Activated naive CD8-positive, alpha-beta T cell treated with anti-CD3 and anti-CD28 coated beads, Interleukin-2, amount 10 ng/mL, durations not matched to agents 7 days and 5 days (primary cell): ENCODE measurements at regions not wholly inside any gene's neighbourhood (a gene's known extent, or its start where the extent isn't known, plus 50 kb on each side); places are given as distances from the start of the nearest gene placed in this dataset.

Experiments
- ATAC-seq: fragments of 150-1000 bp; cut with Tn5 transposase; one replicate; pipeline ENCODE4 v1.10.0; 2021; ENCODE audit warnings: low read depth, moderate library complexity
- POLR2A ChIA-PET: fragments of 350-600 bp; sonication (Branson Sonifier 250); formaldehyde crosslinking; loops from one replicate; lab custom pipeline; 2021; ENCODE audit warnings: antibody characterized with exemption; lab: Charles Lee
- DNase-seq: peaks from one replicate; pipeline ENCODE4 v3.0.0; 2021
- H3K27ac Mint-ChIP-seq: one replicate; pipeline ENCODE4 v1.8.0; 2022; ENCODE audit warnings: mild to moderate bottlenecking, mixed read lengths
- H3K27me3 Mint-ChIP-seq: one replicate; pipeline ENCODE4 v1.8.0; 2022; ENCODE audit warnings: mild to moderate bottlenecking, moderate library complexity, mixed read lengths
- H3K36me3 Mint-ChIP-seq: one replicate; pipeline ENCODE4 v1.8.0; 2021; ENCODE audit warnings: mild to moderate bottlenecking, mixed read lengths
- H3K4me1 Mint-ChIP-seq: one replicate; pipeline ENCODE4 v1.8.0; 2021; ENCODE audit warnings: mixed read lengths
- H3K4me3 Mint-ChIP-seq: one replicate; pipeline ENCODE4 v1.8.0; 2022; ENCODE audit warnings: mild to moderate bottlenecking, moderate library complexity, mixed read lengths
- H3K9me3 Mint-ChIP-seq: one replicate; pipeline ENCODE4 v1.8.0; 2021; ENCODE audit warnings: mixed read lengths

DNA sequence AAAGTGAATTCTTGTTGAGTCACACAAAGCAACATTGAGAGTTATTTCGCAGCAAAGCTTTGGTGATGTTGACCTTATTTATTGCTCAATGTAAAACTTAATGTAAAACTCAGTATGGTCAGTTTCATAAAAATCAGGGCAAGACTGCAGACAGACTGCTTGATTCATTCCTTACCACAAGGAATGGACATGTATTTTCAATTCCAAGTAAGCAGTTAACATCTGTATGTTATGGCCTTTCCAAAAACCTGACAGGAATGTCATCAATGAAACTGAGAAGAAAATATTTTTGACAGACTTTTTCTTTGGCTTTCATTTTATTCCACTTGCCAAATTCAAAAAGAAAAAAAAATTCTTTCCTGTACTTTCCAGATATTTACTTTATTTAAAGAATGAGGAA lies 488.3 kb downstream of the ANKRD50 start:
- no peaks in the 10 kb centered on the region for H3K36me3 Mint-ChIP-seq
- no peak overlapping the region for H3K4me3 Mint-ChIP-seq
- no peaks in the 10 kb centered on the region for H3K4me1 Mint-ChIP-seq
- peaks cover 1% of the 10 kb centered on the region for H3K9me3 Mint-ChIP-seq
- POLR2A ChIA-PET: no interaction called here
- no peak overlapping the region for H3K27ac Mint-ChIP-seq
- ATAC-seq: no peak
- no peaks in the 10 kb centered on the region for H3K27me3 Mint-ChIP-seq
- DNase-seq: no peak

DNA sequence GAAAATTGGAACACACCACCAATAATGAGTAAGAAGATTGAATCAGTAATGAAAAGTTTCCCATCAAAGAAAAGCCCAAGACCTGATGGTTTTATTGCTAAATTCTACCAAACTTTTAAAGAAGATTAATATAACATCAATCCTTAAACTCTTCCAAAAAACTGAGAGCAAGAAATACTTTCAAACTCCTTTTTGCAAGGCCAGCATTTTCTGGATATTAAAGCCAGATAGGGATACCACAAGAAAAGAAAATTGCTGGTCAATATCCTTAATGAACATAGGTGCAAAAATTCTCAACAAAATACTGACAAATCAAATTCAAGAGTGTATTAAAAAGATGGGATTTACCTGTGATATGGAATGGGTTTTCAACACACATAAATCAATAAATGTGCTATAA lies 484.6 kb downstream of the ANKRD50 start:
- no peak overlapping the region for H3K4me3 Mint-ChIP-seq
- no peaks in the 10 kb centered on the region for H3K36me3 Mint-ChIP-seq
- peaks cover 1% of the 10 kb centered on the region for H3K9me3 Mint-ChIP-seq
- H3K27me3 Mint-ChIP-seq: no peaks in the 10 kb centered on the region
- POLR2A ChIA-PET: no interaction called here
- DNase-seq (no peak), ATAC-seq (no peak)
- H3K27ac Mint-ChIP-seq: no peak overlapping the region
- no peaks in the 10 kb centered on the region for H3K4me1 Mint-ChIP-seq

DNA sequence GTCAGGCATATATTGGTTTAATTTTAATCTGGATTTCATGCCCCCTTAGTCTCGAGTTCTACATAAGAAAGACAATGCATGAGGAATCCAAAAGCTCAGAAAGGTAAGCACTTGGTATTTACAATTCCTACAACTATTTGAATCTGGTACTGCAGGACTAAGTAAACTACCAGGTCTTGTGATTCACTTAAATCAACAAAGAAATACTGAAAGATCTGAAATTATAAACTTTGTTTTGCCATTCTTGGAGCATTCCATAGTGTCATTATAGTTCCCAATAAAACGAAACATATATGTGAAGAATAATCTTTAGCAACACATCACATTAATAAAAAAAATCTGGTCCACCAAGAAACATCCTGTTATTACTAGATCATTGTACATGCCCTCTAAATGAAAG lies 482.3 kb downstream of the ANKRD50 start:
- POLR2A ChIA-PET: no interaction called here
- no peak overlapping the region for H3K4me3 Mint-ChIP-seq

DNA sequence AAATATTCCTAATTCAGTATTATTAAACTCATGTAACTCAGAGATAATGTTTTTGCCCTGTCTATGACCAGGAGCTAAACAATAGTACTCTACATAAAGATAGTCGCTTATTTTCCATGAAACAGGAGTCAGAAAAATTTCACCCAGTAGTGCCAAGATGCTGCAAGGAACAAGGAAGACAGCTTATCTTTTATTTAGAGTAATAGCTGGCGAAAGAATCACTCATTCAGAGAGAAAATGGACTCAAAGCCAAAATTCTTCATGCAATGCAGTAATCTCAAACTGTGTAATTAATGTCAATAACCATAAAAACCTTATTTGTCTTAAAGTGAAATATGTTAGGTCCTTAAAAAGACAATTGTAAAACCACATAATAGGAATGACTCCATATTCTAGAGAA lies 477.8 kb downstream of the ANKRD50 start:
- no peaks in the 10 kb centered on the region for H3K4me1 Mint-ChIP-seq
- no peak for DNase-seq
- no peak overlapping the region for H3K27ac Mint-ChIP-seq
- POLR2A ChIA-PET: no interaction called here
- no peaks in the 10 kb centered on the region for H3K27me3 Mint-ChIP-seq
- peaks cover 2% of the 10 kb centered on the region for H3K9me3 Mint-ChIP-seq
- H3K36me3 Mint-ChIP-seq: no peaks in the 10 kb centered on the region
- ATAC-seq: no peak
- H3K4me3 Mint-ChIP-seq: no peak overlapping the region

More for the DNA sequence above, 482.3 kb downstream of the ANKRD50 start:
- H3K4me1 Mint-ChIP-seq: no peaks in the 10 kb centered on the region
- no peaks in the 10 kb centered on the region for H3K36me3 Mint-ChIP-seq
- no peaks in the 10 kb centered on the region for H3K27me3 Mint-ChIP-seq
- DNase-seq (no peak), ATAC-seq (no peak)
- no peak overlapping the region for H3K27ac Mint-ChIP-seq
- H3K9me3 Mint-ChIP-seq: peaks cover 1% of the 10 kb centered on the region

DNA sequence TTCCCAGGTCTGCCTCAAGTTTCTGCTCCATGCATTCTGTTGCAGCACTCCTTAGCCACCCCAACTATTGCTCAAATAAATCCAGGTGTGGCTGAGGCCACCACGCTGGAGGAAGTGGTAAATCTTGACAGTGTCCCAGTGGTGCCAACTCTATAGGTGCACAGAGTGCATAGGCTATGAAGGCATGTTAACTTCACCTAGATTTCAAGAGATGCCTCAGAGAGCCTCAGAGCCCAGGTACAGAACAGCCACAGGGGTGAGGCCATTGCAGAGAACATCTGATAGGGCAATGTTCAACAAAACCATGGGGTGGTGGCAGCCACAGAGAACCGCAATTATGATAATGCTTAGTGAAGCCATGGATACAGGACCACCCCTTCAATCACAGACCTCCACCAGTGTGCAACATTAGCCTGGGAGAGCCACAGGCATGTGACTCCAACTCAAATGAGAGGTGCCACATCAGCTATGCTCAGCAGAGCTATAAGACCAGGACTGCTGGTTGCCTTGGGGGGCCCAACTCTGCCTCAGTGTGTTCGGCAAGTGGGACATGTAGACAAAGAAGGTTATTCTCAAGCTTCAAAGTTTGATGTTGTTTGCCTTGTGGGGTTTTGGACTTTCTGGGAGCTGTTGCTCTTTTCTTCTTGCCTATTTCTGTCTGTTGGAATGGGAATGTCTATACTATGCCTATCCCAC lies 468.7 kb downstream of the ANKRD50 start:
- POLR2A ChIA-PET: no interaction called here

DNA sequence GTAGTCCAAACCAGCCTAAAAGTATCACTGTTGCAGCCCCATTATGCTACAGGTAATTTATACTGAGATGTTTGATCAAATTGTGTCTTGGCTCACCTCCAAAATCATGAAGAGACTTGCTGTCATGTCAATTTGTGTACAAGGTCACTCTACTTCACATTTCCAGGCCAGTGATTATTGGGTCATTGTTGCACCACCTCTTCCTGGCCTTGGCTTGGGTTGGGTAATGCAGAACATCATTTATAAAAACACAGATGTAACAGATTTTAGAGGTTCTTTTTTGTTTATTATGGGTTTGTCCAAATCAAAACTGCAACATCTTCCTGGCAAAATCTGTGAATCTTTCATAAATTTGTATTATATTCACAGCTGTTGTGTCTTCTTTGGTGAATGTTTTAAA lies 459.5 kb downstream of the ANKRD50 start:
- no peaks in the 10 kb centered on the region for H3K9me3 Mint-ChIP-seq
- no peak overlapping the region for H3K4me3 Mint-ChIP-seq

More for the DNA sequence above, 468.7 kb downstream of the ANKRD50 start:
- no peak overlapping the region for H3K27ac Mint-ChIP-seq
- no peaks in the 10 kb centered on the region for H3K36me3 Mint-ChIP-seq
- no peak for ATAC-seq
- H3K27me3 Mint-ChIP-seq: no peaks in the 10 kb centered on the region
- H3K9me3 Mint-ChIP-seq: peaks cover 2% of the 10 kb centered on the region
- H3K4me1 Mint-ChIP-seq: no peaks in the 10 kb centered on the region
- DNase-seq: no peak
- no peak overlapping the region for H3K4me3 Mint-ChIP-seq

DNA sequence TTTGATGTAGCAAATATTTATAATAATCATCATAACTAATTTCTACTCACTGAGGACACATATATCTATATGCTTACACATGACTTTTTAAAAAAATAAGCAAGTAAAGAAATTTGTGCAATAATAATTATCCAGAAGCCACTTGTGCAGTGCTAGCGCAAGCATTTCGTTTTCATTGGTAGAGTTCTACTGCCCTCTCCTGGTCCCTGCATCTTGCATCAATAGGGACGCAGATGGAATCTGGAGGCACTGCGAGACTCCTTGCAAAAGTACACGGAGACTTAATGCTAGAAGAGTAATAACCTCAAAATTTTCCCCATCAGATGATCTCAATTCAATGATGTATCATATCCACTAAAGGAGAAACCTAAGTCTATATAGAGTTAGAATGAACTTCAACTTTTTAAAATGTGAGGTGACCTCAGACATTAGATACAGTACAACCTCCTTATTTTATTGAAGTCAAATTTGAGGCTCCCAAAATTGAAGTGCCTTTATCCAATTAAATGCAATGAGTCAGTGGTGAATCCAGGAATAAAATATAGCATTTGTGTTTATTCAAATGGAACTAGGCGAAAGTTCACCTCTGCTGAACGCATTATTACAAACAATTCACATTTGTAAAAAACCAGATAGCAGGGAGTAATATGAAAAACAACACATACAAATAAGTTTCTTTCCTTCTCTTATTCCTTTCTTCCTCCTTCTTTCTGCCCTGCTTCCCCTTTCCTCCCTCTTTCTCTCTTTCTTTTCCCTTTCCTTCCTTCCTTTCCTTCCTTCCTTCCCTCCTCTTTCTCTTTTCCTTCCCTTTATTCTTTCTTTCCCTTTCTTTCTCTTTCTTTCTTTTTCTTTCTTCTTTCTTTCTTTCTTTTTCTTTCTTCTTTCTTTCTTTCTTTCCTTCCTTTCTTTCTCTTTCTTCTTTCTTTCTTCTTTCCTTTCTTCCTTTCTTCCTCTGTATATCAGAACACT lies 450.0 kb downstream of the ANKRD50 start:
- peak; percentile 72 for ATAC-seq
- H3K27me3 Mint-ChIP-seq: peaks cover 13% of the 10 kb centered on the region
- POLR2A ChIA-PET: no interaction called here
- no peaks in the 10 kb centered on the region for H3K9me3 Mint-ChIP-seq
- DNase-seq: no peak
- H3K4me3 Mint-ChIP-seq: no peak overlapping the region
- no peaks in the 10 kb centered on the region for H3K4me1 Mint-ChIP-seq
- no peak overlapping the region for H3K27ac Mint-ChIP-seq
- no peaks in the 10 kb centered on the region for H3K36me3 Mint-ChIP-seq

More for the DNA sequence above, 459.5 kb downstream of the ANKRD50 start:
- H3K36me3 Mint-ChIP-seq: no peaks in the 10 kb centered on the region
- H3K27me3 Mint-ChIP-seq: peaks cover 17% of the 10 kb centered on the region
- no peak overlapping the region for H3K27ac Mint-ChIP-seq
- DNase-seq (no peak), ATAC-seq (no peak)
- H3K4me1 Mint-ChIP-seq: no peaks in the 10 kb centered on the region
- POLR2A ChIA-PET: interaction anchor here (0.6 kb wide), 1 partner anchor 1157 kb away, joined by 3 read pairs; no protein-coding TSS in a partner anchor

DNA sequence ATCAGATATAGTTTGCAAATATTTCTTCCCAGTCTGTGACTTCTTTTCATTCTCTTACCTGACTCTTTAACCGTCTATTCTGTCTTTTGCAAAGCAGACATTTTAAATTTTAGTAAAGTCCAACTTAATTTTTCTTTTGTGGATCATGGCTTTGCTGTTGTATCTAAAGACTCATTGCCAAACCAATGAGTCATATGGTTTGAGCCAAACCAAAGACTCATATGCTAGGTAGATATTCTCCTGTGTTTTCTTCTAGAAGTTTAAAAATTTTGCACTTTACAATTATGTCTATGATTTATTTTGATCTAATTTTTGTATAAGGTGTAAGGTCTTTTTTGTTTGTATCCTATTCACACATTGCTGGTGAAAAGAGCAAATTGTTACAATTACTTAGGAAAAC lies 446.8 kb downstream of the ANKRD50 start:
- DNase-seq: no peak
- Mint-ChIP-seq H3K27me3 (peaks cover 4% of the 10 kb centered on the region), H3K4me3 (no peak overlapping the region), H3K4me1 (no peaks in the 10 kb centered on the region), H3K27ac (no peak overlapping the region), H3K9me3 (no peaks in the 10 kb centered on the region), H3K36me3 (no peaks in the 10 kb centered on the region)
- POLR2A ChIA-PET: no interaction called here
- no peak for ATAC-seq

DNA sequence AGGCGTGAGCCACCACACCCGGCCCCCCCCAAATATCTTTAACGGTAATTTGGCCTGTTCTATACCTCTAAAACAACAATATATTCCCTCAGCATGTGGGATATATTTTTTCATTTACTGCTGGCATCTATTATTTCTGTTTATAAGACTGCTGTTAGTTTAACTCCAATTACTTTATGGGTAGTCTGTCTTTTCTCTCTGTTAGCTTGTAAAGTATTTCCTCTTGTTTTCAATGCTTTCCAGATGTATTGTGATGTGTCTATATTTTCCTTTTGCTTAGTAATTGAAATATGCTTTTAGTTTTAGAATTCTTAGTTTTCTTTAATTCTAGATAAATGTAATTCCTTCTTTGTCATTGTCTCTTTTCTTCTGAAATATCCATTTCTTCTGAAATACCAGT lies 445.8 kb downstream of the ANKRD50 start:
- H3K4me1 Mint-ChIP-seq: no peaks in the 10 kb centered on the region
- peaks cover 2% of the 10 kb centered on the region for H3K9me3 Mint-ChIP-seq
- no peak overlapping the region for H3K4me3 Mint-ChIP-seq
- ATAC-seq (no peak), DNase-seq (no peak)
- H3K27ac Mint-ChIP-seq: no peak overlapping the region
- H3K36me3 Mint-ChIP-seq: no peaks in the 10 kb centered on the region
- POLR2A ChIA-PET: no interaction called here
- H3K27me3 Mint-ChIP-seq: peaks cover 4% of the 10 kb centered on the region

DNA sequence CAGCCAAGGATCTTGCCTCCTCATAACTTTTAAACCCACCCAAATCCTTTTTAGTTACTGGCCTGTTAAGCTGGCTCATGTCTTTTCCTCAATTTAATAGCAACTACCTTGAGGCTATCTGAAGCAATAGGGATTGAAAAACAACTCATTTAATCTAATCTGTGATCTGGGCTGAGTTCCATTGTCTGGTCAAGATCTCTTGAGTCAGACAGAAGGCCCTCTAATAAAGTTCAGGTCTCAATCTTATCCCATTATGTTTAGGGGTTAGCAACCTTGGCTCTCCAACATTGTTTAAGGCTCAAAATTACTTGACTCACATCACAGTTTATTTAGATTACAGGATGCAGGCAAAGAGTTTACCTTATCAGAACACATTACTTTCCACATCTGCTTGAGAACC lies 436.1 kb downstream of the ANKRD50 start:
- Mint-ChIP-seq H3K27ac (no peak overlapping the region), H3K4me1 (no peaks in the 10 kb centered on the region), H3K27me3 (no peaks in the 10 kb centered on the region), H3K36me3 (no peaks in the 10 kb centered on the region), H3K9me3 (no peaks in the 10 kb centered on the region), H3K4me3 (no peak overlapping the region)
- ATAC-seq: no peak
- POLR2A ChIA-PET: no interaction called here
- DNase-seq: no peak

DNA sequence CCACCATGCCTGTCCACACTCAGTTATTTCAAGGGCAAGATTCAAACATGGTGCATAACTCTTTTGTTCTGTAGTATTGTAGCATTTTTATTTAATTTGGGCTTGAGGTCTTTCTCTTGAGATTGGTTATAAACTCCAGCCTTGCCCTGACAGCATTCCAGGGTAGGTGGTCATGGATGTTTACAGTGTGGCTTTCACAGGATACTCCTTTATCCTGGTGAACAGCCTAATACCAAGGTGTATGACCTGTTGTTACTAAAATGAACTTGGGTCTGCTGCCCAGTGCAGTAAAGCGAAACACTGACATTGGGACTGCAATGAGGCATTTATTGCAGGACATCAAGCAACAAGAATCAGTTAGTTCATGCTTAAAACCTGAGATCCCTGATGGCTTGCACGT lies 434.8 kb downstream of the ANKRD50 start:
- POLR2A ChIA-PET: no interaction called here
- Mint-ChIP-seq H3K36me3 (no peaks in the 10 kb centered on the region), H3K27me3 (no peaks in the 10 kb centered on the region), H3K9me3 (no peaks in the 10 kb centered on the region), H3K4me1 (no peaks in the 10 kb centered on the region), H3K27ac (no peak overlapping the region), H3K4me3 (no peak overlapping the region)
- DNase-seq: no peak
- ATAC-seq: no peak

DNA sequence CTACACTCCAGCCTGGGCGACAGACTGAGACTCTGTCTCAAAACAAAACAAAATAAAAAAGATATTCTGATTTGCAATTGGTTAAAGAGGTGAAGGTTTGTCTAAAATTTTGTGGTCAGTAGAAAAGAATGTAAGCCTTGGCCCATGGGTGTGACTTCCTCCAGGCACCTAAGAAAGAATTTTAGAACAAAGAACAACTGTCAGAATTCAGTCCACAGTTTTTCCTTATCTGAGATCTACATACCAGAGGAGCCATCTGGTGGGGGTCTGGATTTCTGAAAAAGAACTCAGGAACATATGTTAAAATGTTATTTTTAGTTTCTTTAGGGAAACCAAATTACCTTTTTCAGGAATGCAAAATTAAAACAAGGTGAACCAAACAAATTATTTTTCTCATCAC lies 434.1 kb downstream of the ANKRD50 start:
- no peaks in the 10 kb centered on the region for H3K27me3 Mint-ChIP-seq
- no peaks in the 10 kb centered on the region for H3K36me3 Mint-ChIP-seq
- H3K4me3 Mint-ChIP-seq: no peak overlapping the region
- H3K4me1 Mint-ChIP-seq: no peaks in the 10 kb centered on the region
- no peaks in the 10 kb centered on the region for H3K9me3 Mint-ChIP-seq
- ATAC-seq: no peak
- no peak for DNase-seq
- H3K27ac Mint-ChIP-seq: no peak overlapping the region
- POLR2A ChIA-PET: no interaction called here

DNA sequence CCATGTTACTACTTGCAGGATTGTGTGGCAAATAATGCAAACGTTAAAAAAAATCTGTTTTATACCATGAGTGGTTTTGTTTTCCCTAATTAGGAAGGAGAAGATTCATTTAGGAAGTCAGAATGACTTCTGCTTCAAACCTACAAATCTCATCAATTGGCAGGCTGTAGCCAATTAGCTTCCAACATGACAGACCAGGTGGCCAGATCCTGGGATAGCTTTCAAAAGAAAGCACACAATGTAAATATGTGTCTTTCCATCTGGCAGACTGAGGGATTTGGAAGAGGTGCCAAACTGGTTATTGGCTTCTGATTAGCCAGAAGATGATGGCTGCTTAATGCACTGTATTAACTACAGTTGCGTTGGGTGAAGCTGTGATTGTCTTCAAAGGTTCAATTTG lies 432.8 kb downstream of the ANKRD50 start:
- POLR2A ChIA-PET: no interaction called here
- Mint-ChIP-seq H3K4me3 (no peak overlapping the region), H3K27me3 (no peaks in the 10 kb centered on the region), H3K9me3 (no peaks in the 10 kb centered on the region), H3K27ac (no peak overlapping the region), H3K4me1 (no peaks in the 10 kb centered on the region), H3K36me3 (no peaks in the 10 kb centered on the region)
- ATAC-seq: no peak
- DNase-seq: no peak
